ENCODE measurements at regions not wholly inside any gene's neighbourhood (a gene's known extent, or its start where the extent isn't known, plus 50 kb on each side); places are given as distances from the start of the nearest gene placed in this dataset.

DNA sequence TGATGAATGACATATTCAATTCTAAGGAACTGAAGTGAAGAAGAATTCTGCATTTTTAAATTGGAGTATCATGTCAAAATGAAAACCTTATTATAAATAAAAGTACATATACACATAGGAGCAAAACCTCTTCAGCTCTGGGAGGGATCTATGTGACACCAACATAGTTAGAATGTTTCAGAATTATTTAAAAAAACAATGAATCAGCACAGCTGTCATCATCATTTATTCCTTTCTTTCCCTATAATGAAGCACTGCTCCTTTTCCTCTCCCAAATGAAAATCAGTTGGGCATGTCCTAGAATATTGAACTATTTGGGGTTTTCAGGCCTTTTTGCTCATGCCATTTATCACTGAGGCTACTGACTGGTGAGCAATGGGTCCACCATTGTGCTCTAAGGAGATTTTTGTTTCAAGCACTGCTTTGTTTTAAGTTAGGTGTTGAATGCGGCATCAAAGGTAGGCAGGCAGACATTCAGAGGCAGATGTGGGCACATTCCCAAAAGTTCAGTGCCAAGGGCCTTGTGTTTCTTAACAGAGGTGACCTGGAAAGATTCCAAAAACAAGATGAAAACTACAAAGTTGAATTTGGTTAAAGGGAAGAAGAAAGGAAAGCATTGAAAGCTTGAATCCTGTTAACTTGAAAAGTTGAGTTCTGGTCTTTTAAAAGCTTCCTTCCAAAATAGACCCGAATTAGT, 126.4 kb upstream of the ADAMTSL1 start:
- no peak for DNase-seq
- no peak for ATAC-seq
- intact Hi-C loops (cut with DNase I), result no loop called here

- intact Hi-C loops (cut with DNase I), result no loop called here
Measured at GRCh38 chr9:18348083-18348475, 125.9 kb upstream of the ADAMTSL1 start.

DNA sequence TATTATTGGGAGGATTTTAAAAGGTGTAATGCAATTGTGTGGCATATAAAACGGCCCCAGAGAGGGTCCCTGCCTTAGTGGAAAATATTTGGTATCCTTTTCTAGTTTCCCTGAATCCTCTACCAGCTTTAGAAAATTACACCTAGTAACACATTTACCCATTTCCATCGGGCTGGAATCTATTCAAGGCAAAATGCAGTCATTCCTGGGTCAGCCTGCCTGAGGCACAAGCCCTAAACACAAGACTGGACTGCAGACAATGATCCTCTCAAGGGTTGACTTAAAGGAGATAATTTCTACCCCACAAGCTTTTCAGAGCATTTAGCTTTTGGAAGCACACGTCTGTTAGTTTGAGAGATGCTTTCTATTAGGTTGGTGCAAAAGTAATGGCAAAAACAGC, 124.4 kb upstream of the ADAMTSL1 start:
- no peak for ATAC-seq
- no peak for DNase-seq
- intact Hi-C loops (cut with DNase I), result no loop called here

More at GRCh38 chr9:18348083-18348475, 125.9 kb upstream of the ADAMTSL1 start:
- DNase-seq (no peak), ATAC-seq (no peak)

DNA sequence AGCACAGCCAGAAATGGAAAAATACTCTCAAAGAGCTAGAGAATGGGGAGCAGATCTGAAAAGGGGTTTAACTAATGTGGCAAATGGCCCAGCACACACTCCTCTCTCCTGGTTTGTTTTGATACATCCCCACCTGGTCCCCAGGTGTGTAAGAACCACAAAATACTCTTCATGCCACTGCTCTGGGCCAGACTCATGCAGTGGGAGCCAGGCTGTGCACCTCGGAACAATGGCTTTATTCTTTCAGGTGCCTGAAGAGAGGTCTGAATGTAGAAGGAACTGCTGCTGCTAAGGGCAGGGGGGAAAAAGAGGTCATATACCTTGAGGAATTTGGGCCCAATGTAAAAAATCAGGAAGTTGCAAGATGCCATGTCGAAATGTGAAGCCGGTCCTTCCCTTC, 123.9 kb upstream of the ADAMTSL1 start:
- DNase-seq, result no peak
- ATAC-seq, result no peak
- intact Hi-C loops (cut with DNase I), result no loop called here

GRCh38 chr9:18350995-18351595, 122.9 kb upstream of the ADAMTSL1 start:
- ATAC-seq, result no peak
- intact Hi-C loops (cut with DNase I), result no loop called here
- no peak for DNase-seq

DNA sequence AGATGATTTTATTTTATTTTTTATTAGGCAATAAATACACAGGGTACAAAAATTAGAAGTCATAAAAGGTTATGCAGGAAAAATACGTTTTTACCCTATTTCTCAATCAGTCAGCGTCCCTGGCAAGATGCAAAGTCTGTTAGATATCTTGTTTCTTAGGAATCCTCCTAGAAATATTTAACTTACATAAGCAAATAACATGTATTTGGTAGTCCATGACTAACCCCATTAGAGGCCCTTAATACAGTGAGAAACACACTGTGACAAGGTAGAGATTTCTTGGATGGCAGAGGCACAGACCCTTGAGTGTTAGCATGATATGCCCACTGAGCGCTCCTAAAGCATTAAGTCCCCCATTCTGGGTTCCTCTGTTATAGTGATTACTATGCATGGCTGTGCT, 121.2 kb upstream of the ADAMTSL1 start:
- ATAC-seq (no peak), DNase-seq (no peak)
- intact Hi-C loops (cut with DNase I), result no loop called here

GRCh38 chr9:18353473-18353872, 120.5 kb upstream of the ADAMTSL1 start:
- DNase-seq, result no peak
- no peak for ATAC-seq
- intact Hi-C loops (cut with DNase I), result no loop called here

GRCh38 chr9:18357321-18357720, 116.6 kb upstream of the ADAMTSL1 start:
- no peak for ATAC-seq
- intact Hi-C loops (cut with DNase I), result no loop called here
- DNase-seq, result no peak

GRCh38 chr9:18358325-18358724, 115.6 kb upstream of the ADAMTSL1 start:
- no peak for DNase-seq
- intact Hi-C loops (cut with DNase I), result no loop called here
- ATAC-seq, result no peak

DNA sequence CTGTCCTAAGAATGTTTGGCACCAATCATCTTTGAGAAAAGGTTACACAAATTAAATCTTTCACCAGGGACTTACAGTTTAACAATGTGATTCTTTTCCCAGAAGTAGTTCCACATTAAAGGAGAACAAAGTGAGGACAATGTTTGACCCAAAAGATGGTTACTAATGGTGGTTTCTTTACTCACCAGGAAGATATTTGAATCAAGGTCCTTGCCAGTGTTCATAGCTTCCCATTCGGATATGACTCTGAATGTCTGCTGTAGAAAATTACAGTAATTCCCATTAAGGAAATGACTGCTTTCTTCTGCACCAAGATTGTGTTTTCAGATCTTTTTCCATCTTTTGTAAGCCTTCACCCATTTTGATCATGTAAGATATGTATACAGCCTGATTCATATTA, 114.6 kb upstream of the ADAMTSL1 start:
- DNase-seq (no peak), ATAC-seq (no peak)
- intact Hi-C loops (cut with DNase I), result no loop called here

DNA sequence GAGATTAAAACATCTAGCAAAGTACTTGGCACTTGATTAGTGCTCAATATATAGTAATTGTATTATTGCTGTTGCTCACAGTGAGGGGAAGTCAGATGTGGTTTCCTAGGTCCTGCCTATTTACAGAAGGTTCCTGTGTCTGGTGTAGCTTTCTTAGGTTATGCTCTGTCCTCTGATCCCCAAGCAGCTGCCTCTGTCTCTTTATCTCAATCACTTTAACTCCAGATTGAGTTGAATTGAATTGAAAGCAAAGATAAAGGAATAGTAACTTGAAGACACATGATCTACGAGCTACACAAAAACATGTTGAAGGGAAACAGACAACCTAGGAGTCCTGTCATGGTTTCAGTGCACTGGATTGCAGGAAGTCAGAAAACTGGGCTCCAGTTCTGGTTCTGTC, 113.9 kb upstream of the ADAMTSL1 start:
- DNase-seq (no peak), ATAC-seq (no peak)
- intact Hi-C loops (cut with DNase I), result no loop called here

- intact Hi-C loops (cut with DNase I), result no loop called here
- ATAC-seq (no peak), DNase-seq (no peak)
Measured at GRCh38 chr9:18361646-18362045, 112.3 kb upstream of the ADAMTSL1 start.

DNA sequence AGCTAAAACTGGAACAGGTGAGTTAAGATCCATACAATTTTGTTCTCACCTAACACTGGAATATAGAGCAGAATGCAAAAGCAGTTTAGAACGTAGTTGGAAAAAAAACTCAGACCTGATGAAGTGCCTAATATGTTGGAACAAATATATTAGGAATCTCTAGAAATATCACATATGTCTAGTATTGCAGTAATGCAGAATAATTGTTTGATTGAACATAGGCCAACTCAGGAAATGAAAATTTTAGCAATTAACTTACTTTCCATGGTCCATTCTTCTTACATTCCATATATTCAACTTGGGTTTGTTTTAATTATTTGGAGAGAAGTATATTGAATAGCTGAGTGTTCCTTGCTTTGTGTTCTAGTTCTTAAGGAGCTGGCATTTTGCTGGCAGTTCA, 111.8 kb upstream of the ADAMTSL1 start:
- intact Hi-C loops (cut with DNase I), result no loop called here
- no peak for ATAC-seq
- no peak for DNase-seq

- DNase-seq (no peak), ATAC-seq (peak; percentile 92)
- intact Hi-C loops (cut with DNase I), result no loop called here
Measured at GRCh38 chr9:18362901-18363685, 110.9 kb upstream of the ADAMTSL1 start.

GRCh38 chr9:18365651-18366050, 108.3 kb upstream of the ADAMTSL1 start:
- DNase-seq, result no peak
- intact Hi-C loops (cut with DNase I), result no loop called here
- ATAC-seq, result no peak

DNA sequence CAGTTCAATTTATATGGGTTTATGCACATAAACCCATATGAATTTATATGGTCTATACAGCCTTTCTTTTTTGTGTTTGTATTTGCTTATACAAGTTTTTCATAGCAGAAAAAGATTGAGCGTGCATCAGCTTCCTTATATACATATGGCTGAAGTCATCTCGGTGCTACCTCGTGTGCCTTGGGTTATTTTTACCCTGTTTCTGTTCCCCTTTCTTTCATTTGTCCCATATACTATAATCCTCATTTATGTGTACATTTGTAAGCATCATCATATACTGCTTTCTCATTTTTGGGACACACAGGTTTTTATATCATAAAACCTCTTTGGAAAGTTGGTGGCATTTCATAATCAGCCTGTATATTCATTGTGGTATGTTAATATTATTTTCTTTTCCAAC, 107.8 kb upstream of the ADAMTSL1 start:
- DNase-seq (no peak), ATAC-seq (no peak)
- intact Hi-C loops (cut with DNase I), result no loop called here

GRCh38 chr9:18368206-18368605, 105.7 kb upstream of the ADAMTSL1 start:
- no peak for ATAC-seq
- intact Hi-C loops (cut with DNase I), result no loop called here

DNA sequence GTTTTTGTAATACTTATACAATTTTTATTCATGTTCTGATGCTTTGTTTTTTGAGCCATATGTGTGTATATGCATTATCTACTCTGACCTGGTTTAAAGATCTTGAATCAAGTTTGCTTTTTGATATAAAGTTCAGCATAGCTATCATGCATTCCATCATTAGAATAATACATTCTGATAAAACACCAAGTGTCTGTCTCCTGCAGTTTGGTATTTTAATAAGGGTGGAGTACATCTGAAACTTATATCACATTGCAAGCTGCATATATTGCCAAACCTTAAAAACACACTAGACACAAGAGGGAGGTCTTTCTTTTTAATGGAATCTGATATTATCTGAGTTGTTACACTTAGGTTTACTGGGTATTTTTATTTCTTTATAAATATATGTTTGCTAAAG, 102.8 kb upstream of the ADAMTSL1 start:
- no peak for DNase-seq
- intact Hi-C loops (cut with DNase I), result no loop called here
- ATAC-seq, result no peak

More at GRCh38 chr9:18368206-18368605, 105.7 kb upstream of the ADAMTSL1 start:
- DNase-seq, result no peak

- ATAC-seq (no peak), DNase-seq (no peak)
- intact Hi-C loops (cut with DNase I), result no loop called here
Measured at GRCh38 chr9:18371621-18372020, 102.3 kb upstream of the ADAMTSL1 start.

DNA sequence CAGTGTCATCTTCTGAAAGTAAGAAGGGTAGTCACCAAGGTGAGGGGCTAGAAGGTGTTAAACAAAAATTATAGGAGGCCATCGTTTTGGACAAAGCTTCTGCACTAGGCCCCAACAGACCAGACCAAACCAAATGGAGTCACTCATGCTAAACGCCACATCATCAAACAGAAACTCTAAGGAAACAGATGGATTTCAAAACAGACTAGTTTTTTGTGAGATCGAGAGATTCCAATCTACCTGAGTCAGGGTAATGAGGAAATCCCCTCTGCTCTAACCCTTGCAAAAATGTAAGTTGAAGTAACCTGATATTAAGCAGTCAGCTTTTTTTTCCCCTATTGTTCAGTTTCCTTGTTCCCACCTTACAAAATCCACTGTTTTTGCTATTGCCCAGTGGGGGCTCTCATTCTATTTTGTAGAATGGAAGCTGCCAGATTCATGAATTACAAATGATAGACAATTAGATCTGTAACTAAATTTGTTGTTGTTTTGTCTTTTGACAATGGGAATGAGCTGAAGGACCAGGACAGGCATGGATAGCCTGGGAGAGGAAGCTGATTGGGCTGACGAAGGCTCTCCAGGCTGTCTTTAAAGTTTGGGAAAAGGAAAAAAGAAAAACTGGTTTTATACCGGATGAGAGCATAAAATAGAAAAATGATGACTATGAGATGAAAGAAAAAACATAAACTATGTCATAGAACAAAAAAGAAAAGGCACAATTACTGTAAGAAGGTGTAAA, 94.7 kb upstream of the ADAMTSL1 start:
- ATAC-seq (no peak), DNase-seq (no peak)
- intact Hi-C loops (cut with DNase I), result no loop called here
